ENCODE measurements at regions not wholly inside any gene's neighbourhood (a gene's known extent, or its start where the extent isn't known, plus 50 kb on each side); places are given as distances from the start of the nearest gene placed in this dataset.

GRCh38 chr1:84090447-84091245, 53.4 kb upstream of the PRKACB start:
- H3K4me3 ChIP-seq (ENCODE audit: low read length) = peak overlapping the region; percentile 45; the same call in 1 of the 2 replicates
- no peak for TF ChIP-seq ZNF274 (IDR thresholded peaks at IDR 0.05; ENCODE audit: low read depth, low read length)

DNA sequence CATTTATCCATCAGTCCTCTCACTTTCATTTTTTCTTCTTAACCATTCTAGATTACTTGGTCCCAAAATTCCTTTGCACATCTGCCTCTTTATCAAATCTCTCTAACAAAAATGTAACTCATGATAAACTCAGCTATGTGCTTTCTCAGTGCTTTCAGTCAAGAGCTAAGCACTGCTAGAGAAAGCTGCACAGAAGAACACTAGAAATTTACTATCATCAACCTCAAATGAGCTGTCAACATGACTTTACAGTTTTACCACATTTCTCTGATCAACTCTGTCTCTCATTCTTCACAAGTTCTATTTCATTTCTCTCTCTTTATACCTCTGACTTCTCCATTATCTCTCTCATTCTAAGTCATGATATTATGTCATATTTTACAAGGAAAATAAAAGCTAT, 54.2 kb upstream of the PRKACB start:
- H3K4me3 ChIP-seq (ENCODE audit: low read length) = no peak overlapping the region
- TF ChIP-seq ZNF274 (IDR thresholded peaks at IDR 0.05; ENCODE audit: low read depth, low read length) = no peak

DNA sequence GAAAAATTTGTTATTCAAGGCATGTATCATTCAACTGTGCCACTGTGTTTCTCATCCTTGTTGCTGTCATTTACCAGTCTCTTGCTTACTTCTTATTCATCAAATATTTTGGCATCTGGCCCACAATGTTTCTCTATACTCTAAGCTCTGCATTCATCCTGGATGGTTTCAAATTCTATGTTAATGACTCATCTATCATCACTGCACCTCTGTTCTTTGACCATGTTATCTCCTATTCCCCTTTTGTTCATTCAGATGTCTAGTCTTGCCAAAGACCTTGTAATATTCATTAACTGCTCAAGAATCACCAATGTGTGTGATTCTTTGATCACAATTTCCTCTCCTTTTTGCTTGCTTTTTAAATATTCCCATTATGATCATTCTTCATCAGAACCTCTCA, 54.6 kb upstream of the PRKACB start:
- no peak overlapping the region for H3K4me3 ChIP-seq (ENCODE audit: low read length)
- no peak for TF ChIP-seq ZNF274 (IDR thresholded peaks at IDR 0.05; ENCODE audit: low read depth, low read length)

GRCh38 chr1:84086616-84087015, 57.5 kb upstream of the PRKACB start:
- TF ChIP-seq ZNF274 (IDR thresholded peaks at IDR 0.05; ENCODE audit: low read depth, low read length) = no peak
- H3K4me3 ChIP-seq (ENCODE audit: low read length) = no peak overlapping the region

DNA sequence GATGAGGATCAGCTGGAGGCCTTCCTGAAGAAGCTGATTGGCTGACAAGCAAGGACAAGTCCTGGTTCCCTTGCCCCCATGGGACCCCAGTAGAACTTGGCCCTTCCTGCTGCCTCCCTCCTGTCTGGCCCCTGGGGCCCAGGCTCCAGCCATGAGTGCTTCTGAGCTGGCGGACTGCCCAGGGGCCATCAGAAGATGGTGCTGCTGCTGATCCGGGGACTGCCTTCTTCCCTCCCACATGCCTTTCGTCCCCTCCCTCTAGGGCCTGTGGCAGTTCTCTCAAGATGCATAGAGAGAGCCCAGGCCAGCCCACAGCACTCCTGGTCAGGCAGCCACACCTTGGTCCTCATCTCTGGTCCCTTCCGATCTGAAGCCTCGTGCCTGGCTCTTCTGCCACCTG, 57.9 kb upstream of the PRKACB start:
- TF ChIP-seq ZNF274 (IDR thresholded peaks at IDR 0.05; ENCODE audit: low read depth, low read length) = no peak
- H3K4me3 ChIP-seq (ENCODE audit: low read length) = no peak overlapping the region

- H3K4me3 ChIP-seq (ENCODE audit: low read length) = no peak overlapping the region
- no peak for TF ChIP-seq ZNF274 (IDR thresholded peaks at IDR 0.05; ENCODE audit: low read depth, low read length)
Observed at GRCh38 chr1:84083307-84083706, 60.8 kb upstream of the PRKACB start.

GRCh38 chr1:84078842-84079202, 65.2 kb upstream of the PRKACB start:
- peak overlapping the region; percentile 74 for H3K4me3 ChIP-seq (ENCODE audit: low read length)
- no peak for TF ChIP-seq ZNF274 (IDR thresholded peaks at IDR 0.05; ENCODE audit: low read depth, low read length)

DNA sequence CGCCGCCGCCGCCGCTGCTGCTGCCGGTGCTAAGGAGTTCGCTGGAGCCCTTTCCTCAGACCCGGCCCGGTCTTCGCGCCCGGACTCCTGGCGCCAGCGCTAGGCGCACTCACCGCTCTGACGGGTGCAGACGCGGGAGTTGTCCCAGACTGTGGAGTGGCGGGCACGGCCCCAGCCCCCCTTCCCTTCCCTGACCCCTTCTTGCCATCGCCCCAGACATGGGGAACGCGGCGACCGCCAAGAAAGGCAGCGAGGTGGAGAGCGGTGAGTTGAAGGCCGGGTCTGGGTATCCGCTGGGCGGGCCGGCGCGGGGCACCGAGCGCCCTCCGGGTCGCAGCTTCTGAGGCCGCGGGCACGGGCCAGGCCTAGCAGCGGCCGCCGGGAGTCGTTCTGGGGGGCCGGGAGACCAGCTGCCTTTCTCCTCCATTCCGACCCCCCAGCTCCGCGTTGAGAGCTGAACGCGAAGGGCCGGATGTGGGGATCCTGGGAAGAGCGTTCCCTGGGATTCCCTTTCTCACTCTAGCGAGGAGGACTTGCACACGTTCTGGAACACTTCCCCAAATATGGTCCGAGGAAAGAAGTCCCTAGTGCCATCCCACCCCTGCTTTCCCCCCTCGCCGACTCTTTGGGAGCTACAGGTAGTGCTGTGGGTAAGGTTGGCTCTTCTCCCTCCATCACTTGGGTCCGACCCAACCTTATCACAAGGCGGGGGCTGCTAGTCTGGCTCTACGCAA, 65.8 kb upstream of the PRKACB start:
- no peak for TF ChIP-seq ZNF274 (IDR thresholded peaks at IDR 0.05; ENCODE audit: low read depth, low read length)
- H3K4me3 ChIP-seq (ENCODE audit: low read length) = peak overlapping the region; percentile 74

GRCh38 chr1:84077476-84078107, 66.5 kb upstream of the PRKACB start:
- H3K4me3 ChIP-seq (ENCODE audit: low read length) = peak overlapping the region; percentile 74
- no peak for TF ChIP-seq ZNF274 (IDR thresholded peaks at IDR 0.05; ENCODE audit: low read depth, low read length)

DNA sequence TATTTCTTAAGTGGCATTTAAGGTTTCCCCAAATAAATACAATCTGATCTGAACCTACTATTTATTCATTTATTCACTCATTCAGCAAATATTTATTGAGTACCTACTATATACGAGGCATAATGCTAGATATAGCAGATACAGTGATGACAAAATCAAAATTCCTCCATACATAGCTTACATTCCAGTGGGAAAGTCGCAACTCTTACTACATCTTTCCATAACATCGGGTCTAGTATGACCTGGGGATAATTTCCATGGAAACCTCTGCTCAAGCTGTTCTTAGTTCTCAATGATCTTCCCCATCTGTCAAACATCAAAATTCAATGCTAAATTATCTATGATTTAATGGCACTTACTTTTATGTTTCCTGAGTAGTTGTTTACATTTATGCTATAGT, 70.8 kb upstream of the PRKACB start:
- no peak for TF ChIP-seq ZNF274 (IDR thresholded peaks at IDR 0.05; ENCODE audit: low read depth, low read length)
- no peak overlapping the region for H3K4me3 ChIP-seq (ENCODE audit: low read length)

DNA sequence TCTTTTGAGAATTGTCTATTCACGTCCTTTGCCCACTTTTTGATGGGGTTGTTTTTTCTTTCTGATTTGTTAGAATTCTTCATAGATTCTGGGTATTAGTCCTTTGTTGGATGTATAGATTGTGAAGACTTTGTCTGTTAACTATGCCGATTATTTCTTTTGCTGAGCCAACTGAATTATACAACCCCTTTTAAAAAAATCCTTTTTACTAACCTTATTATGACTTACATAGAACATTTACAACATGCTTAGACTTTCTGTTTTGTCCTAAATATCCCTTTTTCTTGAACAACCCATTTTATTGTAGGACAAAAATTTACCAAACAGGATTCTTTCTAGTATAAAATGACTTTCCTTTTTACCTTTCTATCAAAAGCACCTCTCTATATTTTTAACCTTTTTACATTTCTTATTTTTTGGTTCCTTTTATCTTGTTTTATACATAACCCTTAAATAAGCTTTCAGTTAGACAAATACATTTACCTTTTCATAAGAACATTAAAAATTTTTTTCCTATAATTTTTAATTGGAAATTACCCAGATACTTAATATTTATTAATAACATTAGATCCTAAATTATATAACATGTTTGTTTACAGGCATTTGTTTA, 70.4 kb upstream of the TTLL7 start:
- no peak for TF ChIP-seq ZNF274 (IDR thresholded peaks at IDR 0.05; ENCODE audit: low read depth, low read length)

GRCh38 chr1:84062496-84062895, 63.6 kb upstream of the TTLL7 start:
- no peak for TF ChIP-seq ZNF274 (IDR thresholded peaks at IDR 0.05; ENCODE audit: low read depth, low read length)
- no peak overlapping the region for H3K4me3 ChIP-seq (ENCODE audit: low read length)

More for the DNA sequence above, 70.4 kb upstream of the TTLL7 start:
- H3K4me3 ChIP-seq (ENCODE audit: low read length) = no peak overlapping the region

- TF ChIP-seq ZNF274 (IDR thresholded peaks at IDR 0.05; ENCODE audit: low read depth, low read length) = no peak
- no peak overlapping the region for H3K4me3 ChIP-seq (ENCODE audit: low read length)
Observed at GRCh38 chr1:84061336-84061735, 62.4 kb upstream of the TTLL7 start.

- H3K4me3 ChIP-seq (ENCODE audit: low read length) = no peak overlapping the region
- TF ChIP-seq ZNF274 (IDR thresholded peaks at IDR 0.05; ENCODE audit: low read depth, low read length) = no peak
Observed at GRCh38 chr1:84060781-84061180, 61.8 kb upstream of the TTLL7 start.

Measured in GM08714 (cell line).